RWPE1 (cell line): ENCODE measurements at regions not wholly inside any gene's neighbourhood (a gene's known extent, or its start where the extent isn't known, plus 50 kb on each side); places are given as distances from the start of the nearest gene placed in this dataset.

Experiments
- CTCF ChIA-PET: fragments of 350-600 bp; sonication (Branson Sonifier 250); formaldehyde crosslinking; extraction: SDS; loops from one replicate; lab custom pipeline; 2021; lab: Yijun Ruan, JAX
- POLR2A ChIA-PET: fragments of 400-600 bp; formaldehyde crosslinking; extraction: SDS; loops from one replicate; lab custom pipeline; 2020; ENCODE audit warnings: antibody characterized with exemption; ENCODE audit not compliant: low non-redundant PET; lab: Yijun Ruan, JAX
- DNase-seq: peaks from one replicate; pipeline ENCODE4 v3.0.0; 2012; ENCODE audit warnings: low spot score
- H3K27ac ChIP-seq: fragments of 450-650 bp; 2 replicates; pipeline ENCODE4 v1.5.1; 2017
- CTCF ChIP-seq: fragments of 450-650 bp; conservative IDR thresholded peaks from 2 replicates; pipeline ENCODE4 v1.5.1; 2017; ENCODE audit warnings: low read depth, mild to moderate bottlenecking

GRCh38 chr15:53159458-53159857, 369.3 kb upstream of the ONECUT1 start:
- no peak for DNase-seq
- POLR2A ChIA-PET = no interaction called here
- H3K27ac ChIP-seq = no peak overlapping the region
- CTCF ChIA-PET = no interaction called here
- no peak for TF ChIP-seq CTCF

DNA sequence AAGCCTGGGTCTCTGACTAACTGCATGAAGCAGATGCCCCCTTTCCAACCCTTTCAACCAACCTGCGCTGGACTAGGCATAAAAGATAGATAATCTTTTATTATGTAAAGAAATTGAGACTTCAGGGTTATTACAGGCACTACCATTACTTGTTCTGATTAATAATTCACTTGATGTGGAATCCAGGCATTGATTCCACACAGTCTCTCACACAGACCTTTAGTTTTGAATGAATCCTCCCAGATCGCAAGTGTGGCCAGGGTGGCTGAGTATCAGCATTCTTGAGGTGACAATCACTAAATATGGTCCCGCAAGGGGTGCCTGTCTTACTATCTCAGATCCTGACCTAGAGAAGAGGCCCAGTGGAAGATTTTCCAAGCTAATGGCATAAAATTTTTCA, 368.9 kb upstream of the ONECUT1 start:
- ChIA-PET POLR2A (no interaction called here), CTCF (no interaction called here)
- no peak for TF ChIP-seq CTCF
- DNase-seq = no peak
- H3K27ac ChIP-seq = no peak overlapping the region

DNA sequence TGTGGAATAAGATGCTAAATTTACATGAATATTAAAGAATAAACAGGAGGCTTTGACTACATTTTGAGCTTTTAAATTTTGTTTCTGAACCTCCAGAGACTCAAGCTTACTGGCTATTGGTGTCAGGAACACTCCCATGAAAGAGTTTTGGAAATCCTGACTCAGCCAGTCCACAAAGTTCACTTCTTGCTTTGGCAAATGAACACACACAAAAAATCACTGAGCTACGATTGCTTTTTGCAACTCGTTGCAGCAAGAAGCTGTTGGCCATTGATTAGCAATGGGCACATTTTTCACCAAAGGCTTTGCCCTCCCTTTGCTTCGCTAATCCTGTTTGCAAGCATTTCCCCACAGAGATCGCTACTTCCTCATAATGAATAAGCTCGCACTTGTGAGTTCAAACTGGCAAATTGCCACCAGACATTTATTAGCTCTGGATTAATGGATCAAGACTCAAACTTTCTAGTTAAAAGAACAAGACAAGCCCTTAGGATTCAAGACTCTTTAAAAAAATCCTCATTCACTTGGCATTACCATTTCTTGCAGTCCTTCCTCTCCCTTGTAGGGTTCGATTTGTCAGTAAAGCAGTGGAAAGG, 343.2 kb upstream of the ONECUT1 start:
- ChIA-PET CTCF (no interaction called here), POLR2A (no interaction called here)
- DNase-seq = no peak
- no peak for TF ChIP-seq CTCF
- no peak overlapping the region for H3K27ac ChIP-seq

DNA sequence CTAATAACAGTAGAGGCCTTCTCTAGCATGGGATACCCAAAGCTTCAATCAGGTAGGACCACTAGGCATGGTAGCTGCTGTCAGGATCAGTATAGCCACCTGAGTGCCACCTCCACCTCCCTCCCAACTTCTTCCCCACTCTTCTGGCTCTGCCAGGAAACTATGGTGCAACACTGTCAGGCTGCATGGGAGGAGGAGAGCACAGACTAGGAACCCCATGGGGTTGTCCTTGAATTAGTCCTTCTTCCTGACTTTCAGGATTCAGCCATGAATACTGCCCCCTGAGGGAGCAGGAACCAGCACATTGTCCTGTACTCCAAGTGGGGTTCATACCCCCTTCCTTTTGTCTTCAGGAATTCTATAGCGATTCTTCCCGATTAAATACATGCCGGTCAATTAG, 340.8 kb upstream of the ONECUT1 start:
- no peak for DNase-seq
- no peak for TF ChIP-seq CTCF
- H3K27ac ChIP-seq = no peak overlapping the region
- POLR2A ChIA-PET = no interaction called here
- CTCF ChIA-PET = no interaction called here

- ChIA-PET POLR2A (no interaction called here), CTCF (no interaction called here)
- no peak overlapping the region for H3K27ac ChIP-seq
- DNase-seq = no peak
- TF ChIP-seq CTCF = no peak
Measured at GRCh38 chr15:53129121-53129904, 339.2 kb upstream of the ONECUT1 start.

GRCh38 chr15:53128652-53129051, 338.5 kb upstream of the ONECUT1 start:
- DNase-seq = no peak
- POLR2A ChIA-PET = no interaction called here
- CTCF ChIA-PET = no interaction called here
- no peak for TF ChIP-seq CTCF
- no peak overlapping the region for H3K27ac ChIP-seq
